ENCODE measurements at regions not wholly inside any gene's neighbourhood (a gene's known extent, or its start where the extent isn't known, plus 50 kb on each side); places are given as distances from the start of the nearest gene placed in this dataset.

DNA sequence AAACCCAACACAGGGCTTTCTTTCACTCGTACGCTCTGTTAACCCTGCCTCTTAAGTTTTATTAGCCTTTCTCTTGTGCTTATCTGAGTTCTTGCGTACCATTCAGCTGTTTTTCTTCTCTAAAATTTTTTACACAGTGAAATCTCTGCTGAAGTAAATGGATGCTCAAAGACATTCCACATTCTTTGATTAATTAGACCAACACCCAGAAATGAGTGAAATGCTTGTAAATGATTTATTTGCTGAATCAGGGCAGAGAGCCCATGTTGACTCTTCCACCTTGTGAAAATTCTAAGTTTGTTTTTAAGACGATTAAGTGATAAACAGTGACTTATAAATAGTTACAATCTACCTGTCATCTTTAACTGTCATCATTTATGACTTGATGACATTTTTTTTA, 156.7 kb downstream of the ACTL8 start:
- Mint-ChIP-seq H3K9me3 (no peaks in the 10 kb centered on the region), H3K36me3 (ENCODE audit: insufficient read depth in 1 of 3, low read depth in 3 of 3) (no peaks in the 10 kb centered on the region), H3K4me3 (no peak overlapping the region), H3K27me3 (ENCODE audit: low read depth) (peaks cover 30% of the 10 kb centered on the region), H3K4me1 (peaks cover 18 to 32% of the 10 kb centered on the region in 2 experiments), H3K27ac (no peak overlapping the region)
- TF ChIP-seq, protein P1, sequence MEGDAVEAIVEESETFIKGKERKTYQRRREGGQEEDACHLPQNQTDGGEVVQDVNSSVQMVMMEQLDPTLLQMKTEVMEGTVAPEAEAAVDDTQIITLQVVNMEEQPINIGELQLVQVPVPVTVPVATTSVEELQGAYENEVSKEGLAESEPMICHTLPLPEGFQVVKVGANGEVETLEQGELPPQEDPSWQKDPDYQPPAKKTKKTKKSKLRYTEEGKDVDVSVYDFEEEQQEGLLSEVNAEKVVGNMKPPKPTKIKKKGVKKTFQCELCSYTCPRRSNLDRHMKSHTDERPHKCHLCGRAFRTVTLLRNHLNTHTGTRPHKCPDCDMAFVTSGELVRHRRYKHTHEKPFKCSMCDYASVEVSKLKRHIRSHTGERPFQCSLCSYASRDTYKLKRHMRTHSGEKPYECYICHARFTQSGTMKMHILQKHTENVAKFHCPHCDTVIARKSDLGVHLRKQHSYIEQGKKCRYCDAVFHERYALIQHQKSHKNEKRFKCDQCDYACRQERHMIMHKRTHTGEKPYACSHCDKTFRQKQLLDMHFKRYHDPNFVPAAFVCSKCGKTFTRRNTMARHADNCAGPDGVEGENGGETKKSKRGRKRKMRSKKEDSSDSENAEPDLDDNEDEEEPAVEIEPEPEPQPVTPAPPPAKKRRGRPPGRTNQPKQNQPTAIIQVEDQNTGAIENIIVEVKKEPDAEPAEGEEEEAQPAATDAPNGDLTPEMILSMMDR (conservative IDR thresholded peaks at IDR 0.05): no peak
- Histone ChIP-seq H3T11ph (ENCODE audit: low read length) (no peak overlapping the region), H3K23ac (ENCODE audit: insufficient read length, low read depth, low read length) (no peak overlapping the region), H3K79me1 (ENCODE audit: insufficient read depth, low read depth, low read length, poor library complexity, severe bottlenecking) (no peaks in the 10 kb centered on the region), H2AFZ (ENCODE audit: low read length) (no peak overlapping the region), H4K8ac (replicated peaks; ENCODE audit: insufficient read length, low read depth, low read length) (no peak overlapping the region), H2BK15ac (ENCODE audit: low read depth, low read length) (no peak overlapping the region), H3K14ac (ENCODE audit: insufficient read depth, low read length) (no peak overlapping the region), H2BK12ac (ENCODE audit: insufficient read length, low read depth, low read length) (no peak overlapping the region), H3K4me1 (ENCODE audit: insufficient read depth, low read length) (no peaks in the 10 kb centered on the region; the same call in 1 of the 2 replicates), H3K9me3 (ENCODE audit: control insufficient read depth, low read depth, low read length) (no peaks in the 10 kb centered on the region), H3K4me2 (ENCODE audit: insufficient read depth, insufficient read length, low read length) (no peak overlapping the region), H2BK5ac (ENCODE audit: insufficient read length, low read length) (no peak overlapping the region), H2BK120ac (ENCODE audit: low read depth, low read length, poor library complexity, severe bottlenecking) (no peak overlapping the region), H4K20me1 (ENCODE audit: control insufficient read depth, insufficient read depth, insufficient read length) (no peaks in the 10 kb centered on the region), H2BK20ac (ENCODE audit: low read depth, low read length, poor library complexity, severe bottlenecking) (no peak overlapping the region), H3K23me2 (ENCODE audit: insufficient read length, low read depth, low read length, poor library complexity, severe bottlenecking) (no peaks in the 10 kb centered on the region), H3K79me2 (ENCODE audit: insufficient read depth, low read length) (no peaks in the 10 kb centered on the region), H3K18ac (ENCODE audit: insufficient read length, low read depth, low read length) (no peak overlapping the region), H4K5ac (ENCODE audit: insufficient read length, low read depth, low read length) (no peak overlapping the region), H3K4ac (ENCODE audit: low read depth, low read length) (no peak overlapping the region), H4K91ac (ENCODE audit: insufficient read length, low read depth, low read length) (no peak overlapping the region), H2AK5ac (ENCODE audit: insufficient read length, low read length) (no peak overlapping the region), H3K27ac (ENCODE audit: insufficient read length, low read depth, low read length) (no peak overlapping the region), H3K27me3 (ENCODE audit: insufficient read depth, low read length) (no peaks in the 10 kb centered on the region), H3K9ac (ENCODE audit: extremely low read depth, insufficient read length, low read length) (no peak overlapping the region), H3K56ac (ENCODE audit: insufficient read length, low read depth, low read length) (no peak overlapping the region)
- WGBS (ENCODE audit: extremely low coverage, insufficient read length, low lambda C conversion rate): no CpG with 5 or more reads among the region's 4 CpGs
- no peak for DNase-seq

Measured in H9 (cell line).